Stimulated activated CD8-positive, alpha-beta memory T cell treated with anti-CD3 and anti-CD28 coated beads, Interleukin-12 subunit alpha, Interleukin-12 subunit beta, amount 100 ng/mL, for 4 hours (primary cell): ENCODE measurements at regions not wholly inside any gene's neighbourhood (a gene's known extent, or its start where the extent isn't known, plus 50 kb on each side); places are given as distances from the start of the nearest gene placed in this dataset.

Experiments used
- DNase-seq: peaks from one replicate; pipeline ENCODE4 v3.0.0-alpha.2; 2020; ENCODE audit warnings: low read depth

GRCh38 chr2:239762106-239762505, 263.0 kb downstream of the NDUFA10 start:
- no peak for DNase-seq

GRCh38 chr2:239760596-239760995, 264.5 kb downstream of the NDUFA10 start:
- no peak for DNase-seq

- DNase-seq: no peak
Observed at GRCh38 chr2:239758279-239758877, 266.8 kb downstream of the NDUFA10 start.

- no peak for DNase-seq
Observed at GRCh38 chr2:239756790-239757760, 268.1 kb downstream of the NDUFA10 start.

- no peak for DNase-seq
Observed at GRCh38 chr2:239756031-239756789, 268.9 kb downstream of the NDUFA10 start.

GRCh38 chr2:239753401-239753837, 271.7 kb downstream of the NDUFA10 start:
- DNase-seq: no peak

- DNase-seq: no peak
Observed at GRCh38 chr2:239752951-239753350, 272.2 kb downstream of the NDUFA10 start.

GRCh38 chr2:239751679-239752355, 273.3 kb downstream of the NDUFA10 start:
- no peak for DNase-seq

GRCh38 chr2:239750929-239751678, 274.0 kb downstream of the NDUFA10 start:
- DNase-seq: no peak

GRCh38 chr2:239750045-239750835, 274.9 kb downstream of the NDUFA10 start:
- no peak for DNase-seq

- no peak for DNase-seq
Observed at GRCh38 chr2:239749272-239749873, 275.8 kb downstream of the NDUFA10 start.

- DNase-seq: no peak
Observed at GRCh38 chr2:239748811-239749210, 276.3 kb downstream of the NDUFA10 start.

- DNase-seq: no peak
Observed at GRCh38 chr2:239747771-239748170, 277.4 kb downstream of the NDUFA10 start.

GRCh38 chr2:239747274-239747673, 277.9 kb downstream of the NDUFA10 start:
- no peak for DNase-seq

- no peak for DNase-seq
Observed at GRCh38 chr2:239746559-239747246, 278.4 kb downstream of the NDUFA10 start.

GRCh38 chr2:239745386-239746227, 279.5 kb downstream of the NDUFA10 start:
- DNase-seq: no peak

GRCh38 chr2:239744706-239745340, 280.3 kb downstream of the NDUFA10 start:
- DNase-seq: no peak

GRCh38 chr2:239743206-239743605, 281.9 kb downstream of the NDUFA10 start:
- no peak for DNase-seq
